Heart left ventricle (tissue), 16 donors: ENCODE measurements at regions not wholly inside any gene's neighbourhood (a gene's known extent, or its start where the extent isn't known, plus 50 kb on each side); places are given as distances from the start of the nearest gene placed in this dataset.
A peak's percentile ranks its signal among the peaks of the same experiment; 100 is the strongest.
"Not testable (repeated sequence)": the region's sequence is repeated elsewhere in the genome, so short reads cannot be mapped to it uniquely, and the experiment has no call there.

Experiments used
- ATAC-seq, 4 donors: fragments of 200-7000 bp; cut with Tn5 transposase; one replicate each; pipeline ENCODE4 v1.9.1; 2020 to 2022; ENCODE audit warnings: moderate library complexity in 4 of 4, mild to moderate bottlenecking in 3 of 4, moderate number of reproducible peaks in 1 of 4
- DNase-seq, 5 donors: peaks; one replicate each; pipeline ENCODE4 v3.0.0-alpha.2; 2020
- H3K27ac ChIP-seq, 12 donors: fragments of 200-600 bp; sonication (generic) in 4 of 12; one replicate each; pipeline versions ENCODE4 v1.5.0 to v1.8.0; 2016 to 2022; ENCODE audit warnings: mild to moderate bottlenecking in 2 of 12
- H3K27me3 ChIP-seq, 9 donors: fragments of 200-600 bp; sonication (generic) in 2 of 9; one replicate each; pipeline versions ENCODE4 v1.5.1 to v1.8.0; 2016 to 2022; ENCODE audit warnings: mild to moderate bottlenecking in 3 of 9
- H3K36me3 ChIP-seq, 9 donors: fragments of 200-600 bp; sonication (generic) in 2 of 9; one replicate each; pipeline versions ENCODE4 v1.5.0 to v1.8.0; 2018 to 2022; ENCODE audit warnings: mild to moderate bottlenecking in 2 of 9
- H3K4me1 ChIP-seq, 12 donors: fragments of 200-600 bp; sonication (generic) in 4 of 12; one replicate each; pipeline versions ENCODE4 v1.5.0 to v1.8.0; 2016 to 2022; ENCODE audit warnings: mild to moderate bottlenecking in 3 of 12
- H3K4me3 ChIP-seq, 12 donors: fragments of 200-600 bp; sonication (generic) in 4 of 12; one replicate each; pipeline versions ENCODE4 v1.5.0 to v1.8.0; 2017 to 2022; ENCODE audit warnings: mild to moderate bottlenecking in 9 of 12, moderate library complexity in 4 of 12
- H3K9me3 ChIP-seq, 12 donors: fragments of 200-600 bp; sonication (generic) in 4 of 12; one replicate each; pipeline versions ENCODE4 v1.5.0 to v1.8.0; 2016 to 2022; ENCODE audit warnings: mild to moderate bottlenecking in 1 of 12
- CTCF ChIP-seq, 12 donors: fragments of 200-600 bp; sonication (generic) in 4 of 12; IDR thresholded peaks; one replicate each; pipeline versions ENCODE4 v1.5.0 to v1.8.0; 2018 to 2022; ENCODE audit warnings: antibody characterized with exemption in 12 of 12, mild to moderate bottlenecking in 5 of 12
- POLR2A ChIP-seq, 2 donors: fragments of 450-650 bp; IDR thresholded peaks; one replicate each; pipeline ENCODE4 v1.6.1; 2017; ENCODE audit warnings: antibody characterized with exemption in 2 of 2, mild to moderate bottlenecking in 2 of 2, moderate library complexity in 2 of 2
- WGBS, 4 donors: extraction: QIAGEN DNeasy Blood & Tissue Kit in 2 of 4; methylation state at CpG; one replicate each; pipeline versions ENCODE4 v1.1.5 to v1.1.7; 2013 to 2018; 5-methylcytosine and 5-hydroxymethylcytosine counted together
- intact Hi-C, 10 donors: fragments of 100-400 bp; cut with DNase I; formaldehyde crosslinking; loops; one replicate each; pipeline versions ENCODE4 v1.11.1 to v1.14.2; 2022
- donor health status: ischemic (EF 13 %, LVEDD 7.1; RV severe dilation, severe dysfunction).
- donor health status: healthy with polysubstance abuse.
- donor health status: DM: no; HTN: yes; CAD: no.
- donor health status: DM: no; HTN: no; CAD: no.
- donor health status: ischemic (EF 25% LVEDD 6.9; RV normal size, moderate dysfunction).
- donor health status: ischemic (EF 25% LVEDD 5.7; RV mildly dilated, moderate dysfunction).
- donor health status: healthy.
- donor health status: DM: yes; HTN: yes; CAD: no.
- donor health status: ischemic (EF 35%, LVEDD 5.7; RV mildly dilated, moderate dysfunction).
- donor health status: nonischemic (EF 11% LVEDD 7.7; RV severe dilation, severe dysfunction).
- donor health status: DM: yes; HTN: yes; CAD: no.
- donor health status: PGD.
- donor health status: ischemic (EF 29% LVEDD 5.4; RV normal size, mild dysfunction).
- donor health status: nonischemic (EF 23%, LVEDD 6.1; RV moderate dilation, normal function).

- Histone ChIP-seq H3K36me3 (no peaks in the 10 kb centered on the region), H3K27ac (peak overlapping the region in 10 of 12 donors; percentile 1 to 82 (median 64)), H3K4me3 (peak overlapping the region in 2 of 12 donors; percentile 9 to 28), H3K27me3 (no peaks in the 10 kb centered on the region), H3K4me1 (peaks cover 0 to 47% (median 11%) of the 10 kb centered on the region in 12 donors), H3K9me3 (no peaks in the 10 kb centered on the region)
- no peak for TF ChIP-seq POLR2A (IDR thresholded peaks at IDR 0.05)
- no peak for TF ChIP-seq CTCF (IDR thresholded peaks at IDR 0.05)
- DNase-seq (no peak), ATAC-seq (peak in 1 of 4 donors; percentile 33)
- intact Hi-C loops: loop anchor here in 9 of 10 donors (2.0 to 10.0 kb wide), 9 partner anchors 32 to 546 kb away; partner anchors contain the start of gene SPRY1 (in 1 of the 9)
- 47 to 61% (median 54%) methylated on average over 2 of the region's 2 CpGs for WGBS, 4 donors
These were observed 254.5 kb downstream of the SPRY1 start for GRCh38 chr4:123651066-123651465.

DNA sequence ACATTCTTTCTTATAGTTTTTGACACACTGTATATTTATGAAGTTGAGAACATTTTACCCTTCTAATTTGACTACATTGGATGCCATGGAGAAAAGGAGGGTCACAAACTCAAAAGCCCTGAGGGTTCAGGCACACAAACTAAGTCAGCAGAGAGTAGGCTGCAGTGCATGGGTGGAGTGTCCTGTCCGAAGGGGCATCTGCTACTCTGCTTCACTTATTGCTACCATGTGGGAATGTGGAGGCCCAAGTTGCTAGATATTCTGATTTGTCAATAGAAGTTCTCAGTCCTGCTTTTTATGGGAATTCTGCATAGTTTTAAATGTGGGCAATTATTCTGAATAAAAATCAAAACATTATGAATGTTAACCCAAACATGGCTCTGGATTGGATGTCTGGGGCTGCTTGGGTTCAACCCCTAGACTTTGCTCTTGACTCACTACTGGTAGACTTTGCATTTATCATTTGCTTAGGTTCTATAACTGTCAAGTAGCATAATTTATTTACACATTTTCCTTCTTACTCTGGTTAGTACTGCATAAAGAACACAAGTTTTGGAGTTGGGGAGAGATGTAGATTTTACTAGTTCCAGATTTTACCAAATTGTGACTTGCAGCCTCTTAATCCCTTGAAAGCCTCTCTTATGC, 255.1 kb downstream of the SPRY1 start:
- ATAC-seq (no peak), DNase-seq (no peak)
- intact Hi-C loops: loop anchor here (2.0 to 10.0 kb wide), 10 partner anchors 33 to 547 kb away; partner anchors contain the start of gene SPRY1 (in 1 of the 10)
- 69 to 94% (median 78%) methylated on average over 1 of the region's 1 CpG for WGBS, 4 donors
- no peak overlapping the region for H3K4me3 ChIP-seq
- H3K36me3 ChIP-seq: no peaks in the 10 kb centered on the region
- H3K9me3 ChIP-seq: peaks cover 0 to 5% (median 0%) of the 10 kb centered on the region in 12 donors
- H3K4me1 ChIP-seq: peaks cover 0 to 47% (median 11%) of the 10 kb centered on the region in 12 donors
- H3K27me3 ChIP-seq: no peaks in the 10 kb centered on the region
- peak overlapping the region in 10 of 12 donors; percentile 1 to 82 (median 56) for H3K27ac ChIP-seq
- TF ChIP-seq POLR2A (IDR thresholded peaks at IDR 0.05) (no peak), CTCF (IDR thresholded peaks at IDR 0.05) (no peak)

DNA sequence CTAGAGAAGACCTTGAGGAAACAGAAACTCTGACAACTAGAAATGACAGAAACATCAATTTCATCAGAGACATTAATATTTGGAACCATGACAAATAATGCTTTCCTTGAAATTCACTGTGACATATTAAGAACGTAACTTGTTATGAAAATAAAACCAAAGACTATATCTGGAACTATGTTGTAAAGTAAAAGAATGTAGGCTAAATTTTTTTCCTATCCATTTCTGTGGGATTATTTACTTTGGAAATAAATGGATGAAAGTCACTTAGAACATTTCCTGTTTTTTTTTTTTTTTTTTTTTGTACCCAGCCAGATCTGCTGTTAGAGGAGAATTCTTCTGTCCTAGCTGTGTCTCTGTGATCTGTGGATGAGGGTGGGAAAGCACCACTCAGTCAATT, 255.9 kb downstream of the SPRY1 start:
- H3K4me1 ChIP-seq: peaks cover 0 to 47% (median 11%) of the 10 kb centered on the region in 12 donors
- DNase-seq (no peak), ATAC-seq (peak in 1 of 4 donors; percentile 30)
- no peak overlapping the region for H3K4me3 ChIP-seq
- H3K36me3 ChIP-seq: no peaks in the 10 kb centered on the region
- H3K27ac ChIP-seq: peak overlapping the region in 6 of 12 donors; percentile 43 to 82 (median 77)
- H3K27me3 ChIP-seq: no peaks in the 10 kb centered on the region
- TF ChIP-seq CTCF (IDR thresholded peaks at IDR 0.05) (no peak), POLR2A (IDR thresholded peaks at IDR 0.05) (no peak)
- peaks cover 0 to 6% (median 0%) of the 10 kb centered on the region in 12 donors for H3K9me3 ChIP-seq
- WGBS, 4 donors: 53 to 68% (median 63%) methylated on average over 1 of the region's 1 CpG
- intact Hi-C loops: loop anchor here (2.0 to 10.0 kb wide), 9 partner anchors 80 to 548 kb away; partner anchors contain the start of gene SPRY1 (in 1 of the 10)

DNA sequence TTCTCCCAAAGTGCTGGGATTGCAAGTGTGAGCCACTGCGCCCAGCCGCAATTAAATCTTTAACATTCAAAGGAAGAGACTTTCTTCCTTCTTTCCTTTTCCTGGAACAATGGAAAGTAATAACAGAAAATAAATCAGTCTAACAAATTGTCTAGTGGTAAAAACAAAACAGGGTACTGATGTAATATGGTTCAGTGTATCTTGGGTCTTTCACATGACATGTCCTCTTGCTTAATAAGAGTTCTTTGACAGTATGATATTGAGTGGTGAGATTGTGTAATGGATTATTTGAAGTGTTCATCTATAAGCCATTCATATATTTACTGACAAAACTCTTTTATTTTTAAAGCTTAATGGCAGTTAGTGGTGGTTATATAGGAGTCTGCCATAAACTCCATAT, 256.6 kb downstream of the SPRY1 start:
- Histone ChIP-seq H3K27me3 (no peaks in the 10 kb centered on the region), H3K27ac (peak overlapping the region in 6 of 12 donors; percentile 20 to 79 (median 52)), H3K9me3 (peaks cover 0 to 6% (median 0%) of the 10 kb centered on the region in 12 donors), H3K36me3 (no peaks in the 10 kb centered on the region), H3K4me1 (peaks cover 0 to 47% (median 11%) of the 10 kb centered on the region in 12 donors), H3K4me3 (no peak overlapping the region)
- no peak for TF ChIP-seq CTCF (IDR thresholded peaks at IDR 0.05)
- no peak for TF ChIP-seq POLR2A (IDR thresholded peaks at IDR 0.05)
- intact Hi-C loops: loop anchor here (2.0 to 10.0 kb wide), 9 partner anchors 81 to 548 kb away; partner anchors contain the start of gene SPRY1 (in 1 of the 10)
- no peak for DNase-seq
- WGBS, 4 donors: 97 to 98% (median 97%) methylated on average over 2 of the region's 2 CpGs
- no peak for ATAC-seq

GRCh38 chr4:123656746-123657294, 260.2 kb downstream of the SPRY1 start:
- not testable (repeated sequence) for H3K36me3 ChIP-seq, H3K4me3 ChIP-seq, H3K27me3 ChIP-seq, DNase-seq, H3K27ac ChIP-seq, H3K9me3 ChIP-seq, ATAC-seq
- peaks cover 0 to 20% (median 0%) of the 10 kb centered on the region in 12 donors for H3K4me1 ChIP-seq
- intact Hi-C loops: loop anchor here in 9 of 10 donors (5.0 to 10.0 kb wide), 8 partner anchors 92 to 552 kb away; partner anchors contain the start of gene SPRY1 (in 1 of the 9)

DNA sequence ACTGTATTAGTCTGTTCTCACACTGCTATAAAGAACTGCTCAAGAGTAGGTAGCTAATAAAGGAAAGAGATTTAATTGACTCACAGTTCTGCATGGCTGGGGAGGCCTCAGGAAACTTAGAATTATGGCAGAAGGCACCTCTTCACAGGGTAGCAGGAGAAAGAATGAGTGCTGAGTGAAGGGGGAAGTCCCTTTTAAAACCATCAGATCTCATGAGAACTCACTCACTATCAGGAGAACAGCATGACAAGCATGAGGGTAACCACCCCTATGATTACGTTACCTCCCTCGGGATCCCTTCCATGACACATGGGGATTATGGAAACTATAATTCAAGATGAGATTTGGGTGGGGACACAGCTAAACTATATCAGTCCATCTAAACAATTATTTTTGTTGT, 261.0 kb downstream of the SPRY1 start:
- peaks cover 0 to 14% (median 0%) of the 10 kb centered on the region in 12 donors for H3K4me1 ChIP-seq
- H3K27ac ChIP-seq, ATAC-seq, H3K4me3 ChIP-seq, H3K9me3 ChIP-seq, DNase-seq, H3K27me3 ChIP-seq, H3K36me3 ChIP-seq: not testable (repeated sequence)
- 94 to 98% (median 96%) methylated on average over 2 of the region's 2 CpGs for WGBS, 4 donors
- intact Hi-C loops: loop anchor here in 9 of 10 donors (5.0 to 10.0 kb wide), 8 partner anchors 93 to 553 kb away; partner anchors contain the start of gene SPRY1 (in 1 of the 9)
